ENCODE measurements at regions not wholly inside any gene's neighbourhood (a gene's known extent, or its start where the extent isn't known, plus 50 kb on each side); places are given as distances from the start of the nearest gene placed in this dataset.

DNA sequence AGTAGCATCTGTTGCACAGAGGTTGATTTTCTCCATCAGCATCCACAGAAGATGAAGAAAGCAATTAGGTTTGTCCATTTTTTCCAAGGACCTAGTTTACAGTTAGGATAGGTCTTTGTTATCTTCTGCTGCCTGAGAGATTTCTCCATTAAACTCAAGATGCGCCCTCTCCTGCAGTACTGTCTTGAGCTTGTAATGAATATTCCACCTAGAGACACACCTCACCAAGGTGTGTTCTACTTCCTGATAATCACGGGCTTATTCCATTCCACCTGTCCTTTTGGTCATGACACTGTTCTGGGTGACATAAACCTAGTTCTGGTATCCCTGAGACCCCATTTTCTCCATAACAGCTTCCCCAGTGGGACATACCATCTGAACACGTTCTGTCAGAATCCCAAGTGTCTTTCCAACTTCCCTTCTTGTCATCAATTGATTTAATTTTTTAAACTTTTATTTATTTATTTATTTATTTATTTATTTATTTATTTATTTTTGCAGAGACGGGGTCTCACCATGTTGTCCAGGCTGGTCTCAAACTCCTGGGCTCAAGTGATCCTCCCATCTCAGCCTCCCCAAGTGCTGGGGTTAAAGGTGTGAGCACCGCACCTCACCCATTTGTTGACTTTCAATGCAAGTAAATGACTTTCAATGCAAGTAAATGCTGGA is 75.6 kb upstream of the HS3ST5 start:
- Histone ChIP-seq H3K4me1 (ENCODE audit: low read length) (0 out of 2 replicates have a peak, but pooled peaks cover 6% of the 10 kb centered on the region), H3K9ac (ENCODE audit: low read length) (no peak overlapping the region), H3K36me3 (replicated peaks; ENCODE audit: insufficient read depth, low read length) (no peaks in the 10 kb centered on the region), H3F3A (ENCODE audit: insufficient read depth, low read length) (no peaks in the 10 kb centered on the region), H3K4me3 (ENCODE audit: low read length) (no peak overlapping the region), H3K27ac (ENCODE audit: low read length) (no peak overlapping the region), H3K9me2 (replicated peaks; ENCODE audit: insufficient read depth, low read length) (no peaks in the 10 kb centered on the region), H4K20me1 (ENCODE audit: insufficient read depth, low read length) (no peaks in the 10 kb centered on the region), H3K9me3 (replicated peaks; ENCODE audit: insufficient read depth, low read length) (no peaks in the 10 kb centered on the region), H3K4me2 (ENCODE audit: low read depth, low read length) (no peak overlapping the region), H2AFZ (ENCODE audit: low read length) (no peak overlapping the region), H3K79me2 (ENCODE audit: low read length) (no peaks in the 10 kb centered on the region), H3K27me3 (replicated peaks; ENCODE audit: insufficient read depth, low read length) (no peaks in the 10 kb centered on the region)
- TF ChIP-seq CTCF (IDR thresholded peaks at IDR 0.05; ENCODE audit: low read length): no peak
- TF ChIP-seq EZH2phosphoT487 (IDR thresholded peaks at IDR 0.05; ENCODE audit: low read length): no peak
- TF ChIP-seq EZH2 (optimal IDR thresholded peaks at IDR 0.05; ENCODE audit: low read depth, low read length): no peak
- DNase-seq: no peak

DNA sequence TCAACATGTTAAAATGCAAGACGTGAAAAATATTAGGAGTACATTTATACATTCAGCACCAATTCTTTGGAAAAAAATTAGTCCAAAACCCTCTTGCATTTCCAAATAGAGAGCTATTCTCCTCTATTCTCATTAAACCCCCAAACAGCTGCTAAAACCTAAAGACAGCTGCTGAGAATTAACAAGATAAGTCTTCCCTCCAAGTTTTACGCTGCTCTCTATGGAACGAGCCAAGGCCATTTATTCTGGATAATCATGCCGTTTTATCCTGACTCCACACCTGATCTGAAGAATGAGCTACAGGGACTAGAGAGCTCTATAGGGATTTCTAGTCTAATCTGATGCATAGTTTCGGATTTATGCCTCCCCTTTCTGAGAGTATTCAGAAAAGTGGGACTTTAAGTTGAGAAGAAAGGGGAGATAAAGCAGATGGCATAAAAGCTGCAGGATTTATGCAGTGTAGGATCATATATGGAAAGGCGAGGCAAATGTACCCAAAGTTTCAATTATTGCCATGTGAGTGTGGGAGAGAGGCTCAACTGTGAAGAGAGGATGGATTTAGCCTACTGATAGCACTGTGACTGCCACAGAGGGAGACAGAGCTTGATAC is 64.7 kb upstream of the HS3ST5 start:
- H3K9me2 ChIP-seq (replicated peaks; ENCODE audit: insufficient read depth, low read length): no peaks in the 10 kb centered on the region
- DNase-seq: no peak
- no peaks in the 10 kb centered on the region for H3K79me2 ChIP-seq (ENCODE audit: low read length)
- no peaks in the 10 kb centered on the region for H3K4me1 ChIP-seq (ENCODE audit: low read length)
- H3F3A ChIP-seq (ENCODE audit: insufficient read depth, low read length): no peaks in the 10 kb centered on the region
- H3K4me3 ChIP-seq (ENCODE audit: low read length): no peak overlapping the region
- H4K20me1 ChIP-seq (ENCODE audit: insufficient read depth, low read length): no peaks in the 10 kb centered on the region
- no peaks in the 10 kb centered on the region for H3K9me3 ChIP-seq (replicated peaks; ENCODE audit: insufficient read depth, low read length)
- no peaks in the 10 kb centered on the region for H3K36me3 ChIP-seq (replicated peaks; ENCODE audit: insufficient read depth, low read length)
- H3K27ac ChIP-seq (ENCODE audit: low read length): no peak overlapping the region
- H2AFZ ChIP-seq (ENCODE audit: low read length): no peak overlapping the region
- H3K9ac ChIP-seq (ENCODE audit: low read length): no peak overlapping the region
- no peak overlapping the region for H3K4me2 ChIP-seq (ENCODE audit: low read depth, low read length)
- H3K27me3 ChIP-seq (replicated peaks; ENCODE audit: insufficient read depth, low read length): no peaks in the 10 kb centered on the region
- TF ChIP-seq CTCF (IDR thresholded peaks at IDR 0.05; ENCODE audit: low read length) (no peak), EZH2 (optimal IDR thresholded peaks at IDR 0.05; ENCODE audit: low read depth, low read length) (no peak), EZH2phosphoT487 (IDR thresholded peaks at IDR 0.05; ENCODE audit: low read length) (no peak)

- Histone ChIP-seq H2AFZ (ENCODE audit: low read length) (no peak overlapping the region), H3K4me1 (ENCODE audit: low read length) (no peaks in the 10 kb centered on the region), H4K20me1 (ENCODE audit: insufficient read depth, low read length) (no peaks in the 10 kb centered on the region), H3K4me3 (ENCODE audit: low read length) (no peak overlapping the region), H3K36me3 (replicated peaks; ENCODE audit: insufficient read depth, low read length) (no peaks in the 10 kb centered on the region), H3K9ac (ENCODE audit: low read length) (no peak overlapping the region), H3K79me2 (ENCODE audit: low read length) (no peaks in the 10 kb centered on the region), H3K9me2 (replicated peaks; ENCODE audit: insufficient read depth, low read length) (no peaks in the 10 kb centered on the region), H3K9me3 (replicated peaks; ENCODE audit: insufficient read depth, low read length) (no peaks in the 10 kb centered on the region), H3K27ac (ENCODE audit: low read length) (no peak overlapping the region), H3K4me2 (ENCODE audit: low read depth, low read length) (no peak overlapping the region), H3F3A (ENCODE audit: insufficient read depth, low read length) (no peaks in the 10 kb centered on the region), H3K27me3 (replicated peaks; ENCODE audit: insufficient read depth, low read length) (no peaks in the 10 kb centered on the region)
- TF ChIP-seq EZH2phosphoT487 (IDR thresholded peaks at IDR 0.05; ENCODE audit: low read length): no peak
- no peak for TF ChIP-seq CTCF (IDR thresholded peaks at IDR 0.05; ENCODE audit: low read length)
- TF ChIP-seq EZH2 (optimal IDR thresholded peaks at IDR 0.05; ENCODE audit: low read depth, low read length): no peak
- no peak for DNase-seq
Measured at GRCh38 chr6:114404339-114404955, 61.6 kb upstream of the HS3ST5 start.
